DLD1 (cell line): ENCODE measurements at regions not wholly inside any gene's neighbourhood (a gene's known extent, or its start where the extent isn't known, plus 50 kb on each side); places are given as distances from the start of the nearest gene placed in this dataset.
"Not testable (repeated sequence)": the region's sequence is repeated elsewhere in the genome, so short reads cannot be mapped to it uniquely, and the experiment has no call there.

Source experiments
- in situ Hi-C: cut with HindIII; loops from 2 replicates; pipeline ENCODE4 v1.10.0; 2017; ENCODE audit warnings: low sequenced_read_pairs

- in situ Hi-C loops = no loop called here
Observed at GRCh38 chr18:29779096-29779495, 1263.4 kb downstream of the DSC3 start.

- in situ Hi-C loops = no loop called here
Observed at GRCh38 chr18:29753379-29753778, 1289.2 kb downstream of the DSC3 start.

GRCh38 chr18:29749704-29750103, 1292.8 kb downstream of the DSC3 start:
- in situ Hi-C loops = no loop called here

- in situ Hi-C loops = no loop called here
Observed at GRCh38 chr18:29741461-29741860, 1301.1 kb downstream of the DSC3 start.

GRCh38 chr18:29737620-29738019, 1304.9 kb downstream of the DSC3 start:
- in situ Hi-C loops = no loop called here

DNA sequence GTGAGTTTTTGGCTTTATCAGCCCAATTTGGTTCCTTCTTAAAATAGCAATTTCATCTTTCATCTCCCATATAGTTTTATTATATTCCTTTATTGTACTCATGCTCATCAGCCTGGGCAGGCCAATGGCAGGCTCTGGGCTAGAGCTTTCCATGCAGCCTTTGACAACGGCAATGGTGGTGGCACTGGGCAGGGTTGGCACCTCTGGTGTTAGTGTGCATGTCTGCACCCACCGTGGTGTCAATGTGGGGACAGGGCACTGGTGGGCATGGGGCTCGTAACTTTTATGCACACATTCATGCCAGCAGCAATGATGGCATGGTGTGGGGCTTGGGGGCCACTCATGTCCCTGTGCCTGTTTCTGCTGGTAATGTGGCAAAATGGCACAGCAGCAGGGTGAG, 1305.4 kb downstream of the DSC3 start:
- in situ Hi-C loops = no loop called here

- in situ Hi-C loops = no loop called here
Observed at GRCh38 chr18:29730073-29730472, 1312.5 kb downstream of the DSC3 start.

GRCh38 chr18:29726646-29727045, 1315.9 kb downstream of the DSC3 start:
- in situ Hi-C loops = no loop called here

DNA sequence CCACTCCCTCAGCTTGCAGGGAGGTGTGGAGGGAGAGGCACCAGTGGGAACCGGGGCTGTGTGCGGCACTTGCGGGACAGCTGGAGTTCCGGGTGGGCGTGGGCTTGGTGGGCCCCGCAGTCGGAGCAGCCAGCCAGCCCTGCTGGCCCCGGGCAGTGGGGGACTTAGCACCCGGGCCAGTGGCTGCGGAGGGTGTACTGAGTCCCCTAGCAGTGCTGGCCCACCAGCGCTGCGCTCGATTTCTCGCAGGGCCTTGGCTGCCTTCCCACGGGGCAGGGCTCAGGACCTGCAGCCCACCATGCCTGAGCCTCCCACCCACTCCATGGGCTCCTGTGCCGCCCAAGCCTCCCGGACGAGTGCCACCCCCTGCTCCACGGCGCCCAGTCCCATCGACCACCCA, 1319.1 kb downstream of the DSC3 start:
- in situ Hi-C loops = not testable (repeated sequence)

- in situ Hi-C loops = not testable (repeated sequence)
Observed at GRCh38 chr18:29715960-29716359, 1326.6 kb downstream of the DSC3 start.

DNA sequence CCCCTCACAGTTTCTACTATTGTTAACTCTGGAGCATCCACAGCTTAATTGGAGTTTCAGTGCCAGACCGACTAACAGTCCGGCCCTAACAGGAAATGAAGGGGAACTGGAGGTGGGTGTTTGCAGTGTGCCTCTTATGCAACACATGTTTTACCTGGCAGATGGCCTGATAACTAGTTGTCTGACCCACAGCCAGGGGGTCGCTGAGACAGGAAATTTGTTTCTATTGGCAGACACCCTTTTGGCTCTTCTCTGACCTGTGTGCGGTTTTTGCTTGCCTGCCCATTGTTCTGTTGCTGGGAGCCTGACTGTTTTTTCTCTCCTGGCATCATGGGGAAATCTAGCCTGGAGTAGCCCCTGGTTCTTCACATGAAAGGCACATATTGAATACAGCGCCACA, 1329.8 kb downstream of the DSC3 start:
- in situ Hi-C loops = no loop called here

GRCh38 chr18:29711932-29712331, 1330.6 kb downstream of the DSC3 start:
- in situ Hi-C loops = no loop called here

GRCh38 chr18:29693334-29693733, 1349.2 kb downstream of the DSC3 start:
- in situ Hi-C loops = no loop called here

DNA sequence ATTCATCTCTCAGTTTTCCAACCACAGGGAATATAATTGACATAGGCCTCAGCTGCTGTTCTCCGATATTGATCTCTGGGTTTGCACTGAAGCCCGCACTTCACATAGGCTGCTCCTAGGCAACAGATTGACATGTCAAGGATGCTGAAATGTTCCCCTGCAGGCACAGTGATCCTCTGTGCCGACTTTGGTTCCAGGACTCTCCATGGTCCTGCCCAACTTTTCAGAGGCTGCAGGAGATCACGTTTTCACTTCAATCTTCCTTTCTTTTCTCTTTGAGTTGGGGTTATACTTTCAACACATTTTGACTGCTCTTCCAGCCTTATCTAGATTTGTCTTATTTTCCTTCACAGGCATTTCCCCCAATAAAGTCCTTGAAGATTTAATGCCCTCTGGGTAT, 1361.0 kb downstream of the DSC3 start:
- in situ Hi-C loops = no loop called here

- in situ Hi-C loops = no loop called here
Observed at GRCh38 chr18:29664278-29665036, 1378.1 kb downstream of the DSC3 start.

DNA sequence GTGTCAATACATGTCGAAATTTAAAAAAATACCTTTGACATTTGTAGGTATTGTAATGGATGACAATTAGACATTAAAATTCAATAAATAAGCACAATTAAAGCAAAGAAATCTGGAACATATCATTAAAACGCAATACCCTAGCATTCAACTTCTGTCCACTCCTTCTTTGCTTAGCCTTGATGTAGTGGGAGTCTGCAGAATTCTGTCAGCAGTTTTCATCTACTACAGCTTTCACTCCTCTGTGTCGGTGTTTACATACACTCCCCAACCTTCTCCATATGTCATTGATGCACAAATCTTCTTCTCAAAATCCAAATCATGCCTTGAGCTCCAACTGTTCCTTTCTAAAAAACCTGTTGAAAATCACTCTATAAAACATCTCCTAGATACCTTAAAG, 1380.6 kb downstream of the DSC3 start:
- in situ Hi-C loops = no loop called here

DNA sequence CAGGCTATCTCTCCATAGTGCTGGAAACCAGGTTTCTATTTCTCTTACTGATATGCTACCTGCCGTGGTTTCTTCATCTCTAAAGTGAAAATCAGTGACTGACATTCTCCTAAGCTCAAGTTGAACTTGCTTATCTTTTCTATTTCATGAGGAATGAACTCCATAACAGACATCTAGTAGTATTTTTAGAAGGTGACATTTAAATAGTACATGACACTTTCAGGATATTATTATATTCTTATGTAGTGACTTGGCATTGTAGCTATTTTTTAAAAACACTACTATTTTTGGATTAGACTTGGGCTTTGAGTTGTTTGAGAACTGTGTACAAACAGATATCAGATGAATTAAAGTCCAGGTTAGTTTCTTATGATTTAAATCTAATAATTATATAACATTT, 1381.8 kb downstream of the DSC3 start:
- in situ Hi-C loops = no loop called here

GRCh38 chr18:29653671-29654215, 1388.8 kb downstream of the DSC3 start:
- in situ Hi-C loops = no loop called here

- in situ Hi-C loops = no loop called here
Observed at GRCh38 chr18:29652797-29653196, 1389.7 kb downstream of the DSC3 start.

- in situ Hi-C loops = no loop called here
Observed at GRCh38 chr18:29651122-29651680, 1391.3 kb downstream of the DSC3 start.

DNA sequence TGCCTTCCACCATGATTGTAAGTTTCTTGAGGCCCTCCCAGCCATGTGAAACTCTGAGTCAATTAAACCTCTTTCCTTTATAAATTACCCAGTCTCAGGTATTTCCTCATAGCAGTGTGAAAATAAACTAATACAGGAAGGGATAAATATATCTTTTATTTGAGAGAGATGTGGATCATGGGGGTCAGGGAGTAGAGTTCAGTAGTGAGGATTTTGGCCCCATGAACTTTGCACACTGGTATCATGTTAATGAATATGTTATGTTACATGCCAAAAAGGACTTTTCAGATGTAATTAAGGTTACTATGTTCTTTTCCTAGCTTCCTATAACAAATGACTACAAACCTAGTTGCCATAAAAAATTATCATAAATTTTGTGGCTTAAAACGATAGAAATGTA, 1393.7 kb downstream of the DSC3 start:
- in situ Hi-C loops = no loop called here

DNA sequence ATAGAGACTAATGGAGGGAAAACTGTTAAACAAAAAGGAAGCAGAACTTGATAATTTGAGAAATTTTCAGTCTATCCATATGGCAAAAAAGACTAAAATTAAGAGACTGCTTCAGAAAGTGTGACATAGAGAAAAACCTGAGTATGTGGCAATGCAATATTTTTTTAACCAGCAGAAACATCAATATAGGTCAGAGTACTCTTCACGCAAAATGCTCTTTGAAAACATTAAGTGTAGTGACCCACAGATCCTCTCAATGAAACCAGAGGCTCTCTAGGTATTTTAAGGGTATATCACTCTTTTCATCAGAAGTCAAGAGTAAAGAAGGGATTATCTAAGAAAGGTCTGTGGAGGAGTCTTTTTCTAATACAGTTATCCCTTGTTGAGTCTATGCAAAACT, 1394.8 kb downstream of the DSC3 start:
- in situ Hi-C loops = no loop called here

- in situ Hi-C loops = no loop called here
Observed at GRCh38 chr18:29644276-29644675, 1398.3 kb downstream of the DSC3 start.
